NT2/D1 (cell line): ENCODE measurements at regions not wholly inside any gene's neighbourhood (a gene's known extent, or its start where the extent isn't known, plus 50 kb on each side); places are given as distances from the start of the nearest gene placed in this dataset.

Source experiments
- YY1 ChIP-seq: IDR thresholded peaks from 2 replicates; pipeline ENCODE4 v1.6.1; 2011; ENCODE audit not compliant: insufficient read length, insufficient read depth
- ZNF274 ChIP-seq: IDR thresholded peaks from 2 replicates; pipeline ENCODE4 v1.6.1; 2011; ENCODE audit warnings: mild to moderate bottlenecking, low read depth, low read length

- no peak for TF ChIP-seq YY1
- no peak for TF ChIP-seq ZNF274
Measured at GRCh38 chr2:129201696-129202095, 777.8 kb upstream of the RAB6C start.
